Activated CD4-positive, alpha-beta memory T cell treated with anti-CD3 and anti-CD28 coated beads for 36 hours (primary cell): ENCODE measurements at regions not wholly inside any gene's neighbourhood (a gene's known extent, or its start where the extent isn't known, plus 50 kb on each side); places are given as distances from the start of the nearest gene placed in this dataset.

Experiments
- CTCF ChIA-PET: fragments of 350-600 bp; sonication (Branson Sonifier 250); formaldehyde crosslinking; loops from one replicate; lab custom pipeline; 2021; ENCODE audit warnings: antibody characterized with exemption, inconsistent platforms; lab: Charles Lee
- POLR2A ChIA-PET: fragments of 350-600 bp; sonication (Branson Sonifier 250); formaldehyde crosslinking; loops from one replicate; lab custom pipeline; 2021; ENCODE audit warnings: antibody characterized with exemption; lab: Charles Lee
- DNase-seq: peaks from one replicate; pipeline ENCODE4 v3.0.0-alpha.2; 2020
- H3K27ac Mint-ChIP-seq: one replicate; pipeline ENCODE4 v1.8.0; 2021; ENCODE audit warnings: mixed read lengths
- H3K27me3 Mint-ChIP-seq: one replicate; pipeline ENCODE4 v1.8.0; 2021; ENCODE audit warnings: mixed read lengths
- H3K36me3 Mint-ChIP-seq: one replicate; pipeline ENCODE4 v1.8.0; 2021; ENCODE audit warnings: mixed read lengths
- H3K4me1 Mint-ChIP-seq: one replicate; pipeline ENCODE4 v1.8.0; 2021; ENCODE audit warnings: low read depth, mixed read lengths
- H3K4me3 Mint-ChIP-seq: one replicate; pipeline ENCODE4 v1.8.0; 2021; ENCODE audit warnings: mild to moderate bottlenecking, mixed read lengths
- H3K9me3 Mint-ChIP-seq: one replicate; pipeline ENCODE4 v1.8.0; 2021; ENCODE audit warnings: mixed read lengths
- intact Hi-C: fragments of 100-400 bp; cut with micrococcal nuclease; formaldehyde crosslinking; loops from one replicate; pipeline ENCODE4 v1.15.1; 2023

DNA sequence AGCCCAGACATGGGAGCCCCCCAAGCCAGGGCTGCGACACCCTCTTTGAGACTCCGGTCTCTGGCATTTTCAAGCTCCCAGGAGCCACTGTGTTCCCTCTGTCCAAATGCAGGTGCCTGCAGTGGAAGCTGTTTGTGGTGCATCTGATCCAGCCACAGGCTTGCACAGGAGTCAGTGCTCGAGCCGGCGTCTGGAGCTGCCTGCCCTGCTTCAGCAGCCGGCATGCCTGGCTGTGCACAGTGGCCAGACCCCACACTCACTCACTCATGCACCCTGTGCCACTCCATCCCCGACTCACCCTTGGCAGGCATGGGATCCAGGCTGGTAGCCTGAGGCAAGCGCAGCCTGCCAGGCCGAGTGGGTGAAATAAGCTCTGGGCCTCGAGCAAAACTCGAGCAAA is 555.0 kb upstream of the CCDC54 start:
- no peak overlapping the region for H3K4me3 Mint-ChIP-seq
- intact Hi-C loops, result no loop called here
- no peaks in the 10 kb centered on the region for H3K4me1 Mint-ChIP-seq
- no peaks in the 10 kb centered on the region for H3K9me3 Mint-ChIP-seq
- CTCF ChIA-PET, result no interaction called here
- H3K36me3 Mint-ChIP-seq, result no peaks in the 10 kb centered on the region
- no peak overlapping the region for H3K27ac Mint-ChIP-seq
- no peak for DNase-seq
- POLR2A ChIA-PET, result no interaction called here
- H3K27me3 Mint-ChIP-seq, result no peaks in the 10 kb centered on the region

GRCh38 chr3:106823701-106824100 is 553.5 kb upstream of the CCDC54 start:
- ChIA-PET CTCF (no interaction called here), POLR2A (no interaction called here)
- Mint-ChIP-seq H3K27ac (no peak overlapping the region), H3K27me3 (no peaks in the 10 kb centered on the region), H3K9me3 (no peaks in the 10 kb centered on the region), H3K4me1 (no peaks in the 10 kb centered on the region), H3K36me3 (no peaks in the 10 kb centered on the region), H3K4me3 (no peak overlapping the region)
- DNase-seq, result no peak
- intact Hi-C loops, result no loop called here

GRCh38 chr3:106824856-106825255 is 552.4 kb upstream of the CCDC54 start:
- POLR2A ChIA-PET, result no interaction called here
- Mint-ChIP-seq H3K27ac (no peak overlapping the region), H3K36me3 (no peaks in the 10 kb centered on the region), H3K4me3 (no peak overlapping the region), H3K27me3 (no peaks in the 10 kb centered on the region), H3K9me3 (no peaks in the 10 kb centered on the region), H3K4me1 (no peaks in the 10 kb centered on the region)
- intact Hi-C loops, result no loop called here
- DNase-seq, result no peak
- CTCF ChIA-PET, result interaction anchor here (0.7 kb wide), 1 partner anchor 17 kb away, joined by 3 read pairs; no protein-coding TSS in a partner anchor

DNA sequence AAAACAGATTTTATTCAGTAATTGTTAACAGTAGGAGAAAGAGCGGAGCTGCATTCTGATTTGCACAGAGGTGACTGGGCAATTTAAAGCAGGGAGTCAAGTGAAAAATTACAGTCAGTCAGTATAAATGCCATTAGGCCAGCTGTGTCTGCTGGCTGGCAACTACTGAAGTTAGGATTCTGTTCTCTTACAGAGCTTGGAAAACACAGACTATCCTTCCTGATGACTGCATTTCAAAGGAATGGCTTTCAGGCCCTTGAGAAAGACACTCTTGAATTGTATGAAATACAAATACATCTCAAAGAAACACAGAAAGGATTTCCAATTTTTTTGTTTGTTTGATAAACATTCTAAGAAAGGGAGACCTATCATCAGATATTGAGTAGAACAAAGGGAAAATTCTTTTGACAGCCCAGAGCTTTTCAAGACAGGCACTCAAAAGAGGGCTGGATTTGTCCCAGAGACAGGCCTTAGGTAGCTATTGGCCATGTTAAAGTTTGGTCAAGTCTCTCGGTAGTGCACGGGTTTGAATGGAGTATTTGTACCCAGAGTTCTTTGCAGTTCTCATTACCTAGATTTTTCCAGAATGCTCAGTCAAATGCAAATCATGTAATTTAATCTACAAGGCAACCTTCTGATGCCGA is 551.2 kb upstream of the CCDC54 start:
- Mint-ChIP-seq H3K27ac (no peak overlapping the region), H3K27me3 (peaks cover 4% of the 10 kb centered on the region), H3K4me1 (no peaks in the 10 kb centered on the region), H3K9me3 (no peaks in the 10 kb centered on the region), H3K36me3 (no peaks in the 10 kb centered on the region), H3K4me3 (no peak overlapping the region)
- intact Hi-C loops, result no loop called here
- no peak for DNase-seq
- POLR2A ChIA-PET, result no interaction called here
- CTCF ChIA-PET, result no interaction called here

GRCh38 chr3:106826791-106827311 is 550.4 kb upstream of the CCDC54 start:
- Mint-ChIP-seq H3K9me3 (peaks cover 6% of the 10 kb centered on the region), H3K27ac (no peak overlapping the region), H3K36me3 (no peaks in the 10 kb centered on the region), H3K27me3 (peaks cover 4% of the 10 kb centered on the region), H3K4me3 (no peak overlapping the region), H3K4me1 (no peaks in the 10 kb centered on the region)
- DNase-seq, result no peak
- CTCF ChIA-PET, result no interaction called here
- POLR2A ChIA-PET, result no interaction called here
- intact Hi-C loops, result no loop called here

- no peak for DNase-seq
Measured at GRCh38 chr3:106827515-106828213, 549.6 kb upstream of the CCDC54 start.

DNA sequence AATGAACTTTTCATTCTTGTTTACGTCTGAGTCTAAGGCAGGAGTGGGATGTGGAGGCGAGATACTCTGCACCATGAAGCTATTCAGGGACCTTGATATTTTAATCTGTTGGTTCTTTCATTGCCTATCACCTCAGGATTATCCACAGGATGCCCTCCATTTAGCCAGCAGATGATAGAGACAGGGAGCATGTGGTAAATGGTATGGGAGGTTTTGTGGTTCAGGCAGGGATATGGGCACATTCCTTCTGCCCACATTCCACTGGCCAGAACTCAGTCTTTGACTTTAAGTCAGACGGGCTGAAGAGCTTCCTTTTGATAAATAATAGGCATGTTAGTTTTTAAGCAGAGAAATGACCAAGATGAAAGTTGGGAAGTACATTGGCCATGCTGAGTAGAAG is 548.0 kb upstream of the CCDC54 start:
- Mint-ChIP-seq H3K4me3 (no peak overlapping the region), H3K36me3 (no peaks in the 10 kb centered on the region), H3K27ac (no peak overlapping the region), H3K27me3 (peaks cover 4% of the 10 kb centered on the region), H3K4me1 (no peaks in the 10 kb centered on the region), H3K9me3 (peaks cover 16% of the 10 kb centered on the region)
- CTCF ChIA-PET, result no interaction called here
- POLR2A ChIA-PET, result no interaction called here
- DNase-seq, result no peak
- intact Hi-C loops, result no loop called here

More at GRCh38 chr3:106827515-106828213, 549.6 kb upstream of the CCDC54 start:
- H3K4me3 Mint-ChIP-seq, result no peak overlapping the region
- H3K4me1 Mint-ChIP-seq, result no peaks in the 10 kb centered on the region
- H3K27ac Mint-ChIP-seq, result no peak overlapping the region
- H3K36me3 Mint-ChIP-seq, result no peaks in the 10 kb centered on the region
- intact Hi-C loops, result no loop called here
- H3K27me3 Mint-ChIP-seq, result peaks cover 4% of the 10 kb centered on the region
- ChIA-PET POLR2A (no interaction called here), CTCF (no interaction called here)
- H3K9me3 Mint-ChIP-seq, result peaks cover 14% of the 10 kb centered on the region

DNA sequence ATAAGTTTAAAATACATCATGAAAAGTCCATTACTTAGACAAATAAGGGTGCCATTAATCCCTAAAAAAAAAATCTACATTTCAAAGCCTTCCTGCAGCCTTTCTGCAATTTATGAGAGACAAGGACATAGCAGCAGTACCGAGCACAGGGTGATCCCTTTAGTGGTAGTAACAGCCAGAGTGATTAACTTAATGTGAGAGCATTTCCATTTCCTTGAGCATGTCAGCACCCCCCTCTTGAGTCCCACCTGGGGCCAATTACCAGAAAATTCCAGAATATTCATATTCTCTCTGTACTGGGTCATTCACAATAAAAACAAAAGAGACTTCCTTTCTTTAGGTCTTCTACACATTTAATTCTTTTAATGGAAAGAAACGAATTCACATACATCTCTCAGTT is 546.9 kb upstream of the CCDC54 start:
- H3K36me3 Mint-ChIP-seq, result no peaks in the 10 kb centered on the region
- intact Hi-C loops, result no loop called here
- no peak overlapping the region for H3K4me3 Mint-ChIP-seq
- H3K4me1 Mint-ChIP-seq, result no peaks in the 10 kb centered on the region
- CTCF ChIA-PET, result no interaction called here
- no peak for DNase-seq
- peaks cover 4% of the 10 kb centered on the region for H3K27me3 Mint-ChIP-seq
- POLR2A ChIA-PET, result no interaction called here
- peaks cover 16% of the 10 kb centered on the region for H3K9me3 Mint-ChIP-seq
- H3K27ac Mint-ChIP-seq, result no peak overlapping the region

DNA sequence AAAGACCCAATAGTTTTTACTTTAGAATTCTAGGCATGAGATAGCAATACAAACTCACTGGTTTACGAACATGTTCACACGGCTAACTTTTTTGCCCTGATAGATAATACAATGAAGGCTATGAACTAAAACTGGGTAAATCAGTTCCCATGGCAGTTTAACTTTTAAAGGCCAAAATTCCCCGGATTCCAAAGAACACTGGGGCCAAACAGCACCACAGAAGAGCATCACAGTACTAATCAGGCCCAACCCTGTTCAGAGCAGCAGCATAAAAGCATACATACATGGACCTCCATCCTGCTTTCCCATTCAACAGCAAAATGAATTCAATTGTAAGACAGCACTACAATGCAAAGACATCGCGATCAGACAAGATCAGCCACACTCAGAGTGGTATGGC is 540.3 kb upstream of the CCDC54 start:
- peaks cover 10% of the 10 kb centered on the region for H3K9me3 Mint-ChIP-seq
- DNase-seq, result no peak
- H3K4me1 Mint-ChIP-seq, result no peaks in the 10 kb centered on the region
- H3K27me3 Mint-ChIP-seq, result peaks cover 2% of the 10 kb centered on the region
- intact Hi-C loops, result no loop called here
- no peak overlapping the region for H3K27ac Mint-ChIP-seq
- no peak overlapping the region for H3K4me3 Mint-ChIP-seq
- ChIA-PET POLR2A (no interaction called here), CTCF (no interaction called here)
- no peaks in the 10 kb centered on the region for H3K36me3 Mint-ChIP-seq

- no peak overlapping the region for H3K27ac Mint-ChIP-seq
Measured at GRCh38 chr3:106837616-106838015, 539.6 kb upstream of the CCDC54 start.

GRCh38 chr3:106839576-106840280 is 537.5 kb upstream of the CCDC54 start:
- intact Hi-C loops, result no loop called here
- Mint-ChIP-seq H3K27ac (no peak overlapping the region), H3K27me3 (peaks cover 2% of the 10 kb centered on the region), H3K4me1 (no peaks in the 10 kb centered on the region), H3K9me3 (no peaks in the 10 kb centered on the region), H3K4me3 (no peak overlapping the region), H3K36me3 (no peaks in the 10 kb centered on the region)
- ChIA-PET POLR2A (no interaction called here), CTCF (no interaction called here)
- DNase-seq, result no peak

More at GRCh38 chr3:106837616-106838015, 539.6 kb upstream of the CCDC54 start:
- no peak overlapping the region for H3K4me3 Mint-ChIP-seq
- DNase-seq, result no peak
- H3K9me3 Mint-ChIP-seq, result peaks cover 3% of the 10 kb centered on the region
- no peaks in the 10 kb centered on the region for H3K4me1 Mint-ChIP-seq
- intact Hi-C loops, result no loop called here
- H3K36me3 Mint-ChIP-seq, result no peaks in the 10 kb centered on the region
- H3K27me3 Mint-ChIP-seq, result peaks cover 2% of the 10 kb centered on the region
- CTCF ChIA-PET, result no interaction called here
- POLR2A ChIA-PET, result no interaction called here

- no peak overlapping the region for H3K4me3 Mint-ChIP-seq
- CTCF ChIA-PET, result no interaction called here
- POLR2A ChIA-PET, result no interaction called here
- H3K36me3 Mint-ChIP-seq, result no peaks in the 10 kb centered on the region
- H3K27ac Mint-ChIP-seq, result no peak overlapping the region
- peaks cover 2% of the 10 kb centered on the region for H3K27me3 Mint-ChIP-seq
- H3K4me1 Mint-ChIP-seq, result no peaks in the 10 kb centered on the region
- DNase-seq, result no peak
- intact Hi-C loops, result no loop called here
- no peaks in the 10 kb centered on the region for H3K9me3 Mint-ChIP-seq
Measured at GRCh38 chr3:106840319-106840718, 536.9 kb upstream of the CCDC54 start.
